Ovary (tissue), 7 donors: ENCODE measurements at regions not wholly inside any gene's neighbourhood (a gene's known extent, or its start where the extent isn't known, plus 50 kb on each side); places are given as distances from the start of the nearest gene placed in this dataset.
"Not testable (repeated sequence)": the region's sequence is repeated elsewhere in the genome, so short reads cannot be mapped to it uniquely, and the experiment has no call there.

Source experiments
- DNase-seq, 5 donors: peaks; one replicate each; pipeline ENCODE4 v3.0.0-alpha.2; 2019 to 2020
- H3K27ac ChIP-seq, 2 donors: fragments of 200-600 bp; one replicate each; pipeline versions ENCODE4 v1.5.1 to v1.8.0; 2019 to 2022
- H3K27me3 ChIP-seq: fragments of 200-600 bp; one replicate; pipeline ENCODE4 v1.8.0; 2022
- H3K36me3 ChIP-seq: fragments of 200-600 bp; sonication (generic); one replicate; pipeline ENCODE4 v1.5.1; 2019
- H3K4me1 ChIP-seq: one replicate; pipeline ENCODE4 v1.8.1; 2013; ENCODE audit warnings: mild to moderate bottlenecking, moderate library complexity; ENCODE audit not compliant: insufficient read depth
- H3K4me3 ChIP-seq: fragments of 200-600 bp; sonication (generic); one replicate; pipeline ENCODE4 v1.5.1; 2017
- H3K9me3 ChIP-seq, 2 donors: fragments of 200-600 bp in 1 of 2; sonication (generic) in 1 of 2; one replicate each; pipeline versions ENCODE4 v1.5.1 to v1.8.1; 2013 to 2019; ENCODE audit warnings: mild to moderate bottlenecking in 1 of 2, moderate library complexity in 1 of 2
- EP300 ChIP-seq: sonication (generic); formaldehyde crosslinking; IDR thresholded peaks from one replicate; pipeline ENCODE4 v1.6.1; 2017; ENCODE audit warnings: antibody characterized with exemption
- POLR2A ChIP-seq: fragments of 450-650 bp; IDR thresholded peaks from one replicate; pipeline ENCODE4 v1.6.1; 2017; ENCODE audit warnings: antibody characterized with exemption, mild to moderate bottlenecking, moderate library complexity
- WGBS, 3 donors: extraction: QIAGEN DNeasy Blood & Tissue Kit in 1 of 3; methylation state at CpG; one replicate each; pipeline versions ENCODE4 v1.1.5 to v1.1.7; 2013 to 2017; 5-methylcytosine and 5-hydroxymethylcytosine counted together
- intact Hi-C, 4 donors: fragments of 100-400 bp; cut with DNase I; formaldehyde crosslinking; loops; one replicate each; pipeline versions ENCODE4 v1.11.0 to v1.15.1; 2022 to 2023
- TF ChIP-seq, protein P1 (sequence below), 3 donors: fragments of 450-650 bp in 2 of 3; fragments of 200-600 bp in 1 of 3; IDR thresholded peaks; one replicate each; pipeline versions ENCODE4 v1.5.1 to v1.8.0; 2016 to 2022; ENCODE audit warnings: antibody characterized with exemption in 3 of 3, mild to moderate bottlenecking in 1 of 3
- donor health status: DM: no; HTN: no; CAD: no; lungs with moderate emphysema.
- donor health status: DM: no; HTN: no; CAD: no.
- donor health status: Bipolar disorder and iron deficiency.
- donor health status: DM: no; HTN: no; CAD: no.
- donor health status: DM: yes; HTN: yes; CAD: no.

DNA sequence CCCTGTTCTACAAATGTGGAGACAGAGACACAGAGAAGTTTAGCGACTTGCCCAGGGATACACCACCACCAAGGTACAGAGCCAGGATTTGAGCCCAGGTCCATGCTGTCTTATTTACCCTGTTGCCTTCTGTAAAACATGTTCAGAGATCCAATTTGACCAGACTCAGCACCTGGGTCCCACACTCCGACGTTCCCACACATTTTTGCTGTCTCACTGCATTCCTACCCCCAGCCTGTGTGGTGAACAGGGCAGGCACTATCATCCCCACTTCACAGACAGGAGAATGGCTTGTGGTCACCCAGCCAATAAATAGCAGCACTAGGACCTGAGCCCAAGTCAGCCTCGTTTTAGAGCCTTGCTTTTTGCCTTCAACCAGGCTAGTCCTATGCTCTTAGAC, 102.8 kb downstream of the PJA1 start:
- Histone ChIP-seq H3K27ac (no peak overlapping the region), H3K4me1 (no peaks in the 10 kb centered on the region), H3K36me3 (no peaks in the 10 kb centered on the region), H3K27me3 (no peaks in the 10 kb centered on the region), H3K9me3 (peaks cover 0 to 3% of the 10 kb centered on the region in 2 donors), H3K4me3 (no peak overlapping the region)
- no peak for TF ChIP-seq POLR2A
- TF ChIP-seq EP300, result no peak
- TF ChIP-seq, protein P1, sequence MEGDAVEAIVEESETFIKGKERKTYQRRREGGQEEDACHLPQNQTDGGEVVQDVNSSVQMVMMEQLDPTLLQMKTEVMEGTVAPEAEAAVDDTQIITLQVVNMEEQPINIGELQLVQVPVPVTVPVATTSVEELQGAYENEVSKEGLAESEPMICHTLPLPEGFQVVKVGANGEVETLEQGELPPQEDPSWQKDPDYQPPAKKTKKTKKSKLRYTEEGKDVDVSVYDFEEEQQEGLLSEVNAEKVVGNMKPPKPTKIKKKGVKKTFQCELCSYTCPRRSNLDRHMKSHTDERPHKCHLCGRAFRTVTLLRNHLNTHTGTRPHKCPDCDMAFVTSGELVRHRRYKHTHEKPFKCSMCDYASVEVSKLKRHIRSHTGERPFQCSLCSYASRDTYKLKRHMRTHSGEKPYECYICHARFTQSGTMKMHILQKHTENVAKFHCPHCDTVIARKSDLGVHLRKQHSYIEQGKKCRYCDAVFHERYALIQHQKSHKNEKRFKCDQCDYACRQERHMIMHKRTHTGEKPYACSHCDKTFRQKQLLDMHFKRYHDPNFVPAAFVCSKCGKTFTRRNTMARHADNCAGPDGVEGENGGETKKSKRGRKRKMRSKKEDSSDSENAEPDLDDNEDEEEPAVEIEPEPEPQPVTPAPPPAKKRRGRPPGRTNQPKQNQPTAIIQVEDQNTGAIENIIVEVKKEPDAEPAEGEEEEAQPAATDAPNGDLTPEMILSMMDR (IDR thresholded peaks at IDR 0.05), result no peak
- WGBS, 3 donors, result 69 to 71% (median 71%) methylated on average over 4 of the region's 4 CpGs
- DNase-seq, result no peak
- intact Hi-C loops, result loop anchor here in 1 of 4 donors (5.0 kb wide), 1 partner anchor 230 kb away; no protein-coding TSS in a partner anchor

DNA sequence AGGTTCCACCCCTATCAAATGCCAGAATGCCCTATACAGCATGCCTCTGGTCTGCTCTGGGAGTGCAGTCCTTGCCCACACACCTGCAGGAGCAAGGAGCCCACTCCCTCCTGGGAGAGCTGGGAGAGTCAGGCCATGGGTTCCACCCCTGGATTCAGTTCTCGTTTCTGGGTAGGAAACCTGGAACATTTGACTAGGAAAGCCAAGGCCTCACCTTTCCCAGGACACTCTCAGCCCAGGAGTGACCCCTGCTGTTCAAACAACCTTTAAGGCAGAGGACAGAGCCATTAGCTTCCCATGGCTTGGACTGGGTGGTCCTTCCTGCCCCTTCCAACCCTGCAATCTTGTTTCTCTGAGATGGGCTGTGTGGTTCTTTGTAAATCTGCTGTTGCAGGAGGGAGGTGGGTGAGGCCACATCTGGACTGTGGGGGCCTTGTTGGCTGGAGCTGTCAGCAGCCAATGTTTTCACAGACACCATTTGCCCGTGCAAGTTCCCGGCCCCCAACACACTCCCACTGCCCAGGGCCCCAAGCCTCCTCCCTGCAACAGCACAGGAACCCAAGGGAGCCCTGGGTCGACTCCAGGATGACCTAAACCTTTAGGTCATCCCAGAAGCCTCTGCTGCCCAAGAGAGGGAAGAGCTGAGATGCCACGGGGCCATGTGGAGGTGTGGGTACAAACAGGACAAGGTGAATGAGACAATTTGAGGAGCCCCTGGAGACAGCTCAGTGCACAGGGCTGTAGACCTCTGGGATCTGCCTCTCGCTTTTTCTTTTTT, 104.4 kb downstream of the PJA1 start:
- H3K36me3 ChIP-seq, result no peaks in the 10 kb centered on the region
- H3K27ac ChIP-seq, result no peak overlapping the region
- TF ChIP-seq POLR2A, result no peak
- TF ChIP-seq, protein P1 (IDR thresholded peaks at IDR 0.05), result peak in 1 of 3 donors; percentile 13
- H3K27me3 ChIP-seq, result no peaks in the 10 kb centered on the region
- H3K4me1 ChIP-seq, result no peaks in the 10 kb centered on the region
- intact Hi-C loops, result loop anchor here in 2 of 4 donors (2.0 to 5.0 kb wide), 2 partner anchors 229 to 234 kb away; no protein-coding TSS in a partner anchor
- H3K9me3 ChIP-seq, result peaks cover 0 to 3% of the 10 kb centered on the region in 2 donors
- DNase-seq, result peak in 4 of 5 donors; percentile 35 to 60 (median 50)
- H3K4me3 ChIP-seq, result no peak overlapping the region
- 44 to 71% (median 51%) methylated on average over 5 to 6 of the region's 6 CpGs for WGBS, 3 donors

DNA sequence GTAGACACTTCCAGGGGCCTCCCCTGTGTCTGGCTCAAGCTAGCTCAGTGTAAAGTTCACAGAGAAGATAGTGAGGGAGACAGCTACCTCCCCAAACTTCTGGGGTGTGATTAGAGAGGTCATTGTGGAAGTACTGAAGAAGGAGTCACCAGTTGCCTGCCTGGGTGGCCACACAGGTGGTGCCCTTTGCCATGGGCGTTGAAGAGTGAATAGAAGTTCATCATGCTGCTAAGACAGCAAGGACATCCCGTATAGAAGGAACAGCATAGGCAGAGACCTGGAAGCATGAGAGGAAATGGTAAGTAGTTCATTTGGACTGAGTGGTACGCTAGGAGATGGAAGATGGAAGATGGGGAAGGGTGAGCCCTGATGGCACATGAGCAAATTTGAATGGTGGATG, 110.1 kb downstream of the PJA1 start:
- 66 to 85% (median 76%) methylated on average over 3 of the region's 3 CpGs for WGBS, 3 donors

DNA sequence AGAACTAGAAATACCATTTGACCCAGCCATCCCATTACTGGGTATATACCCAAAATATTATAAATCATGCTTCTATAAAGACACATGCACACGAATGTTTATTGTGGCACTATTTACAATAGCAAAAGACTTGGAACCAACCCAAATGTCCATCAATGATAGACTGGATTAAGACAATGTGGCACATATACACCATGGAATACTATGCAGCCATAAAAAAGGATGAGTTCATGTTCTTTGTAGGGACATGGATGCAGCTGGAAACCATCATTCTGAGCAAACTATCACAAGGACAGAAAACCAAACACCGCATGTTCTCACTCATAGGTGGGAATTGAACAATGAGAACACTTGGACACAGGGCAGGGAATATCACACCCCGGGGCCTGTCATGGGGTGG, 110.8 kb downstream of the PJA1 start:
- intact Hi-C loops, H3K36me3 ChIP-seq, DNase-seq, H3K4me1 ChIP-seq, H3K9me3 ChIP-seq, H3K4me3 ChIP-seq, H3K27ac ChIP-seq, H3K27me3 ChIP-seq: not testable (repeated sequence)
- 81 to 88% (median 87%) methylated on average over 3 of the region's 3 CpGs for WGBS, 3 donors

More for the DNA sequence above, 110.1 kb downstream of the PJA1 start:
- H3K4me3 ChIP-seq, result no peak overlapping the region
- no peak for DNase-seq
- no peaks in the 10 kb centered on the region for H3K36me3 ChIP-seq
- no peaks in the 10 kb centered on the region for H3K9me3 ChIP-seq
- intact Hi-C loops, result no loop called here
- no peak overlapping the region for H3K27ac ChIP-seq
- no peaks in the 10 kb centered on the region for H3K27me3 ChIP-seq
- no peaks in the 10 kb centered on the region for H3K4me1 ChIP-seq
- TF ChIP-seq, protein P1 (IDR thresholded peaks at IDR 0.05), result no peak
- TF ChIP-seq EP300 (no peak), POLR2A (no peak)

DNA sequence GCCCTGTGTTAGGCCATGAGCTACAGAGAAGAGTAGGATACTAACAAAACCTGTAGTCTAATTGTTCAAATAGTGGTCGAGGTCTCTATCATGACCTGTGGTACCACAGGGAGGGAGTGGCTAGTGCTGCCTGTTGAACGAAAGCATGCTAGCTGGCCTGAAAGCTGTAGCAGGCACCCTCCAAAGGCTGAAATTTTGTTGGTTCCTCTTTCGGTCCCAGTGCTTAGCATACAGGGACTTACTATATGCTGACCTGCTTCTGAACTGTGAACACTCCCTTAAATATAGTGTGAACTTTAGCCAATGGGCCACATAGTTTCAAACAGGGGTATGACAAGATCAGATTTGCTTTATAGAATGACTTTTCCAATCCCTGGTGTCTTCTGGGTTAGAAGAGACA, 113.4 kb downstream of the PJA1 start:
- H3K4me1 ChIP-seq, result no peaks in the 10 kb centered on the region
- H3K27ac ChIP-seq, result no peak overlapping the region
- H3K36me3 ChIP-seq, result no peaks in the 10 kb centered on the region
- intact Hi-C loops, result no loop called here
- TF ChIP-seq, protein P1 (IDR thresholded peaks at IDR 0.05), result no peak
- TF ChIP-seq POLR2A (no peak), EP300 (no peak)
- no peak for DNase-seq
- WGBS, 3 donors, result 74 to 88% (median 75%) methylated on average over 3 of the region's 3 CpGs
- no peaks in the 10 kb centered on the region for H3K27me3 ChIP-seq
- no peaks in the 10 kb centered on the region for H3K9me3 ChIP-seq
- H3K4me3 ChIP-seq, result no peak overlapping the region
